Esophagus squamous epithelium (tissue), 5 donors: ENCODE measurements at regions not wholly inside any gene's neighbourhood (a gene's known extent, or its start where the extent isn't known, plus 50 kb on each side); places are given as distances from the start of the nearest gene placed in this dataset.
"Not testable (repeated sequence)": the region's sequence is repeated elsewhere in the genome, so short reads cannot be mapped to it uniquely, and the experiment has no call there.

Experiments used
- DNase-seq: peaks from one replicate; lab custom pipeline; 2025; lab: John Stamatoyannopoulos, UW
- H3K27ac ChIP-seq, 4 donors: fragments of 200-600 bp; sonication (generic); one replicate each; pipeline ENCODE4 v1.5.1; 2016 to 2019; ENCODE audit warnings: mild to moderate bottlenecking in 1 of 4
- H3K27me3 ChIP-seq, 4 donors: fragments of 200-600 bp; sonication (generic); 1 replicate in 3 of 4; 2 replicates in 1 of 4; pipeline versions ENCODE4 v1.5.1 to v1.6.0; 2017 to 2021; ENCODE audit warnings: antibody characterized with exemption in 1 of 4
- H3K36me3 ChIP-seq, 3 donors: fragments of 200-600 bp; sonication (generic); one replicate each; pipeline ENCODE4 v1.5.1; 2016 to 2019
- H3K4me1 ChIP-seq, 3 donors: fragments of 200-600 bp; sonication (generic); one replicate each; pipeline ENCODE4 v1.5.1; 2017 to 2019
- H3K4me3 ChIP-seq, 4 donors: fragments of 200-600 bp; sonication (generic); 1 replicate in 3 of 4; 2 replicates in 1 of 4; pipeline ENCODE4 v1.5.1; 2016 to 2019; ENCODE audit warnings: mild to moderate bottlenecking in 2 of 4, moderate library complexity in 1 of 4
- H3K9me3 ChIP-seq, 3 donors: fragments of 200-600 bp; sonication (generic); one replicate each; pipeline ENCODE4 v1.5.1; 2016 to 2019
- CTCF ChIP-seq, 6 experiments: fragments of 450-650 bp in 4 of 6; fragments of 200-600 bp in 2 of 6; sonication (generic) in 2 of 6; IDR thresholded peaks; one replicate each; pipeline ENCODE4 v1.5.1; 2016 to 2019; ENCODE audit warnings: antibody characterized with exemption in 6 of 6, mild to moderate bottlenecking in 4 of 6, moderate library complexity in 4 of 6
- POLR2A ChIP-seq, 4 donors: fragments of 450-650 bp; IDR thresholded peaks; one replicate each; pipeline ENCODE4 v1.6.1; 2017; ENCODE audit warnings: antibody characterized with exemption in 4 of 4, mild to moderate bottlenecking in 4 of 4, moderate library complexity in 3 of 4
- WGBS, 2 donors: methylation state at CpG; one replicate each; pipeline ENCODE4 v1.1.5; 2018; 5-methylcytosine and 5-hydroxymethylcytosine counted together
- intact Hi-C: fragments of 100-400 bp; cut with DNase I; formaldehyde crosslinking; loops from one replicate; pipeline ENCODE4 v1.15.0; 2022
- donor health status: DM: yes; HTN: yes; CAD: no.

- H3K4me3 ChIP-seq = no peak overlapping the region
- no peak overlapping the region for H3K27ac ChIP-seq
- DNase-seq = no peak
- H3K4me1 ChIP-seq = no peaks in the 10 kb centered on the region
- intact Hi-C loops = no loop called here
- no peaks in the 10 kb centered on the region for H3K36me3 ChIP-seq
- H3K27me3 ChIP-seq = no peaks in the 10 kb centered on the region
- TF ChIP-seq POLR2A (IDR thresholded peaks at IDR 0.05) (no peak), CTCF (IDR thresholded peaks at IDR 0.05) (no peak)
- no peaks in the 10 kb centered on the region for H3K9me3 ChIP-seq
Observed at GRCh38 chr6:102942206-102942605, 1548.7 kb downstream of the GRIK2 start.

- intact Hi-C loops = no loop called here
- TF ChIP-seq POLR2A (IDR thresholded peaks at IDR 0.05) (no peak), CTCF (IDR thresholded peaks at IDR 0.05) (no peak)
- 48 to 50% methylated on average over 3 of the region's 3 CpGs for WGBS, 2 donors
- H3K27ac ChIP-seq = no peak overlapping the region
- H3K27me3 ChIP-seq = no peaks in the 10 kb centered on the region
- DNase-seq = no peak
- H3K4me1 ChIP-seq = no peaks in the 10 kb centered on the region
- no peaks in the 10 kb centered on the region for H3K9me3 ChIP-seq
- H3K36me3 ChIP-seq = no peaks in the 10 kb centered on the region
- no peak overlapping the region for H3K4me3 ChIP-seq
Observed at GRCh38 chr6:102936959-102937358, 1543.5 kb downstream of the GRIK2 start.

GRCh38 chr6:102928109-102928508, 1534.6 kb downstream of the GRIK2 start:
- intact Hi-C loops = no loop called here
- WGBS, 2 donors = 71 to 89% methylated on average over 1 to 3 of the region's 3 CpGs
- no peak overlapping the region for H3K27ac ChIP-seq
- DNase-seq = no peak
- no peaks in the 10 kb centered on the region for H3K27me3 ChIP-seq
- no peak overlapping the region for H3K4me3 ChIP-seq
- no peaks in the 10 kb centered on the region for H3K4me1 ChIP-seq
- H3K36me3 ChIP-seq = no peaks in the 10 kb centered on the region
- TF ChIP-seq POLR2A (IDR thresholded peaks at IDR 0.05) = no peak
- no peak for TF ChIP-seq CTCF (IDR thresholded peaks at IDR 0.05)
- H3K9me3 ChIP-seq = no peaks in the 10 kb centered on the region

GRCh38 chr6:102918161-102918560, 1524.7 kb downstream of the GRIK2 start:
- Histone ChIP-seq H3K27ac (no peak overlapping the region), H3K4me3 (no peak overlapping the region), H3K36me3 (no peaks in the 10 kb centered on the region), H3K4me1 (no peaks in the 10 kb centered on the region), H3K9me3 (no peaks in the 10 kb centered on the region), H3K27me3 (no peaks in the 10 kb centered on the region)
- DNase-seq = no peak
- WGBS, 2 donors = 45 to 61% methylated on average over 6 of the region's 6 CpGs
- intact Hi-C loops = no loop called here
- no peak for TF ChIP-seq CTCF (IDR thresholded peaks at IDR 0.05)
- no peak for TF ChIP-seq POLR2A (IDR thresholded peaks at IDR 0.05)

- Histone ChIP-seq H3K36me3 (no peaks in the 10 kb centered on the region), H3K27ac (no peak overlapping the region), H3K9me3 (no peaks in the 10 kb centered on the region), H3K4me1 (no peaks in the 10 kb centered on the region), H3K27me3 (no peaks in the 10 kb centered on the region), H3K4me3 (no peak overlapping the region)
- no peak for DNase-seq
- intact Hi-C loops = no loop called here
- TF ChIP-seq POLR2A (IDR thresholded peaks at IDR 0.05) = no peak
- TF ChIP-seq CTCF (IDR thresholded peaks at IDR 0.05) = no peak
Observed at GRCh38 chr6:102911571-102911970, 1518.1 kb downstream of the GRIK2 start.

- H3K36me3 ChIP-seq, intact Hi-C loops, DNase-seq, H3K4me3 ChIP-seq, H3K4me1 ChIP-seq, H3K9me3 ChIP-seq, H3K27ac ChIP-seq, H3K27me3 ChIP-seq: not testable (repeated sequence)
- WGBS, 2 donors = 87 to 100% methylated on average over 4 of the region's 38 CpGs
Observed at GRCh38 chr6:102910701-102911139, 1517.2 kb downstream of the GRIK2 start.
